Mesenchymal stem cell (in vitro differentiated cells and primary cell): ENCODE measurements at regions not wholly inside any gene's neighbourhood (a gene's known extent, or its start where the extent isn't known, plus 50 kb on each side); places are given as distances from the start of the nearest gene placed in this dataset.

Experiments used
- DNase-seq: peaks from one replicate; pipeline ENCODE4 v3.0.0-alpha.2; 2013
- H2AFZ ChIP-seq: one replicate; pipeline ENCODE4 v1.6.1; 2013; ENCODE audit warnings: low read depth, mild to moderate bottlenecking, control low read depth, inconsistent platforms, low read length, moderate library complexity
- H2AK5ac ChIP-seq: 2 replicates; pipeline ENCODE4 v1.6.1; 2013; ENCODE audit warnings: low read length, moderate library complexity, mild to moderate bottlenecking, inconsistent platforms; ENCODE audit not compliant: severe bottlenecking
- H2BK120ac ChIP-seq: one replicate; pipeline ENCODE4 v1.6.1; 2013; ENCODE audit warnings: low read depth, mild to moderate bottlenecking, inconsistent platforms, low read length, moderate library complexity
- H2BK12ac ChIP-seq, 2 experiments: one replicate each; pipeline ENCODE4 v1.6.1; 2013; ENCODE audit warnings: inconsistent platforms in 2 of 2, low read length in 2 of 2, mild to moderate bottlenecking in 2 of 2, moderate library complexity in 2 of 2, control low read depth in 1 of 2
- H2BK15ac ChIP-seq: one replicate; pipeline ENCODE4 v1.6.1; 2013; ENCODE audit warnings: mild to moderate bottlenecking, low read depth, inconsistent platforms; ENCODE audit not compliant: poor library complexity, severe bottlenecking
- H2BK5ac ChIP-seq: 2 replicates; pipeline ENCODE4 v1.6.1; 2013; ENCODE audit warnings: low read depth, mild to moderate bottlenecking, low read length, control low read depth, inconsistent platforms; ENCODE audit not compliant: poor library complexity, severe bottlenecking
- H3K14ac ChIP-seq, 2 experiments: one replicate each; pipeline ENCODE4 v1.6.1; 2013; ENCODE audit warnings: inconsistent platforms in 2 of 2, low read length in 2 of 2, control low read depth in 1 of 2, mild to moderate bottlenecking in 1 of 2, moderate library complexity in 1 of 2
- H3K18ac ChIP-seq, 2 experiments: one replicate each; pipeline ENCODE4 v1.6.1; 2013; ENCODE audit warnings: inconsistent platforms in 2 of 2, low read length in 2 of 2, control low read depth in 1 of 2, low read depth in 1 of 2, mild to moderate bottlenecking in 1 of 2
- H3K23ac ChIP-seq, 2 experiments: one replicate each; pipeline ENCODE4 v1.6.1; 2013; ENCODE audit warnings: inconsistent platforms in 2 of 2, low read length in 2 of 2, mild to moderate bottlenecking in 2 of 2, moderate library complexity in 2 of 2, control low read depth in 1 of 2
- H3K27ac ChIP-seq: 2 replicates; pipeline ENCODE4 v1.5.1; 2013; ENCODE audit warnings: mild to moderate bottlenecking, moderate library complexity, low read length, control low read depth, inconsistent platforms; ENCODE audit not compliant: poor library complexity, severe bottlenecking
- H3K27me3 ChIP-seq, 2 experiments: 2 replicates each; pipeline versions ENCODE4 v1.6.1 to v1.7.0; 2013; ENCODE audit warnings: low read length in 2 of 2, mild to moderate bottlenecking in 2 of 2, moderate library complexity in 2 of 2, control low read depth in 1 of 2, inconsistent platforms in 1 of 2; ENCODE audit not compliant: control insufficient read depth in 1 of 2, insufficient read depth in 1 of 2
- H3K36me3 ChIP-seq, 2 experiments: 2 replicates each; pipeline versions ENCODE4 v1.6.1 to v1.7.0; 2013; ENCODE audit warnings: low read length in 2 of 2, control low read depth in 1 of 2, inconsistent platforms in 1 of 2, low read depth in 1 of 2, mild to moderate bottlenecking in 1 of 2; ENCODE audit not compliant: insufficient read depth in 2 of 2, control insufficient read depth in 1 of 2
- H3K4ac ChIP-seq, 2 experiments: one replicate each; pipeline ENCODE4 v1.6.1; 2013; ENCODE audit warnings: inconsistent platforms in 2 of 2, low read length in 2 of 2, mild to moderate bottlenecking in 2 of 2, moderate library complexity in 2 of 2, control low read depth in 1 of 2, low read depth in 1 of 2
- H3K4me1 ChIP-seq: 2 replicates; pipeline ENCODE4 v1.6.1; 2013; ENCODE audit warnings: low read depth, low read length, control low read depth; ENCODE audit not compliant: control insufficient read depth, insufficient read depth
- H3K4me2 ChIP-seq: 2 replicates; pipeline ENCODE4 v1.6.1; 2013; ENCODE audit warnings: low read length, mild to moderate bottlenecking, inconsistent platforms; ENCODE audit not compliant: poor library complexity, severe bottlenecking
- H3K4me3 ChIP-seq, 2 experiments: 2 replicates each; pipeline versions ENCODE4 v1.5.1 to v1.7.0; 2013; ENCODE audit warnings: low read length in 2 of 2, mild to moderate bottlenecking in 2 of 2, control low read depth in 1 of 2, low read depth in 1 of 2; ENCODE audit not compliant: insufficient read depth in 1 of 2
- H3K79me1 ChIP-seq: replicated peaks from 2 replicates; pipeline ENCODE4 v1.6.1; 2013; ENCODE audit warnings: mild to moderate bottlenecking, control low read depth, low read length, inconsistent platforms; ENCODE audit not compliant: poor library complexity, severe bottlenecking
- H3K9ac ChIP-seq: 2 replicates; pipeline ENCODE4 v1.7.0; 2013; ENCODE audit warnings: mild to moderate bottlenecking, low read length, moderate library complexity
- H3K9me3 ChIP-seq: 2 replicates; pipeline ENCODE4 v1.7.0; 2013; ENCODE audit warnings: mild to moderate bottlenecking, low read length; ENCODE audit not compliant: control insufficient read depth
- H4K8ac ChIP-seq: one replicate; pipeline ENCODE4 v1.6.1; 2013; ENCODE audit warnings: inconsistent platforms, mild to moderate bottlenecking, low read length, moderate library complexity
- H4K91ac ChIP-seq: one replicate; pipeline ENCODE4 v1.6.1; 2013; ENCODE audit warnings: mild to moderate bottlenecking, low read length, inconsistent platforms
- WGBS: methylation state at CpG from one replicate; pipeline ENCODE4 v1.1.7; 2013; ENCODE audit warnings: mixed read lengths; 5-methylcytosine and 5-hydroxymethylcytosine counted together

DNA sequence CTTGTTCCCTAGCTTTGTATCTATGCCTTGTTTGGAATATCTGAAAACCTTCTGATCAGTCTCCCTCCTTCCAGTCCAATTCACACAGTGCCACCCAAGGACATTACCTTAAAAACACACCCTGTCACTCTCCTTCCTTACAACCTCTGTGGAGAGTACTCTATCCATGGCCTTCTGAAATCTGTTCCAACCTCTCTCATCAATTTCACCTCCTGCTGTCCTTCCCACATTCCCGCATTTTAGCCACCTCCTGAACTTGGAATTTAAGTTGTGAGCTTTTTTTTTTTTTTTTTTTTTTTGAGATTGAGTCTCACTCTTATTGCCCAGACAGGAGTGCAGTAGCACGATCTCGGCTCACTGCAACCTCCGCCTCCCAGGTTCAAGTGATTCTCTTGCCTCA is 824.8 kb downstream of the METTL15 start:
- Histone ChIP-seq H3K27ac (no peak overlapping the region), H3K27me3 (no peaks in the 10 kb centered on the region), H2BK12ac (no peak overlapping the region), H3K14ac (no peak overlapping the region), H2AK5ac (no peak overlapping the region), H3K36me3 (no peaks in the 10 kb centered on the region), H3K9me3 (peaks cover 10% of the 10 kb centered on the region), H4K8ac (no peak overlapping the region), H3K4me2 (no peak overlapping the region), H3K79me1 (no peaks in the 10 kb centered on the region), H3K4me3 (no peak overlapping the region), H2BK15ac (no peak overlapping the region), H3K18ac (no peak overlapping the region), H3K4me1 (no peaks in the 10 kb centered on the region), H3K9ac (no peak overlapping the region), H2AFZ (no peak overlapping the region), H4K91ac (no peak overlapping the region), H3K4ac (no peak overlapping the region), H2BK120ac (no peak overlapping the region), H2BK5ac (no peak overlapping the region), H3K23ac (no peak overlapping the region)
- no peak for DNase-seq
- no CpG with 5 or more reads among the region's 4 CpGs for WGBS

DNA sequence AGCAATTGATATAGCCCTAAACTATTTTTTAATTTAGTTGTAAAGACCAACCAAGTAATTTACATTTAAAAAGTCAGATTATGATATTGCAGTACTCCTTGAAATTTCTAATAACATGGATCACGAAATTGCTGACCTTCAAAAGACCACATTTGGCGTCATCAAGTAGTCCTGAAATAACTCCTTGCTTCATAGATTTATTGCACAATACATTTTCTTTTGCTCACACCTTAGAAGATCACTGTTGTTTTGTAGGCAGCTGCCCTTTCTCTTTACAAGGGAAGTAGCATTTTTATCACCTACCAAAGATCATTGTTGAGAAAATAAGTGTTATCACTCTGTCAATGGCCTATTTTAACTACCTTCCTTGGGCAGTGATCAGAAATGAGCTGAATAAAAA is 815.8 kb downstream of the METTL15 start:
- Histone ChIP-seq H2BK12ac (no peak overlapping the region), H3K79me1 (no peaks in the 10 kb centered on the region), H3K4me2 (no peak overlapping the region), H2AK5ac (no peak overlapping the region), H3K9ac (no peak overlapping the region), H3K36me3 (no peaks in the 10 kb centered on the region), H3K18ac (no peak overlapping the region), H3K4me1 (no peaks in the 10 kb centered on the region), H4K91ac (no peak overlapping the region), H3K27ac (no peak overlapping the region), H3K23ac (no peak overlapping the region), H4K8ac (no peak overlapping the region), H3K4me3 (no peak overlapping the region), H2BK120ac (no peak overlapping the region), H2BK15ac (no peak overlapping the region), H3K9me3 (peaks cover 4% of the 10 kb centered on the region), H3K27me3 (no peaks in the 10 kb centered on the region), H2AFZ (no peak overlapping the region), H2BK5ac (no peak overlapping the region), H3K4ac (no peak overlapping the region), H3K14ac (no peak overlapping the region)
- 91% methylated on average over 2 of the region's 2 CpGs for WGBS
- no peak for DNase-seq

DNA sequence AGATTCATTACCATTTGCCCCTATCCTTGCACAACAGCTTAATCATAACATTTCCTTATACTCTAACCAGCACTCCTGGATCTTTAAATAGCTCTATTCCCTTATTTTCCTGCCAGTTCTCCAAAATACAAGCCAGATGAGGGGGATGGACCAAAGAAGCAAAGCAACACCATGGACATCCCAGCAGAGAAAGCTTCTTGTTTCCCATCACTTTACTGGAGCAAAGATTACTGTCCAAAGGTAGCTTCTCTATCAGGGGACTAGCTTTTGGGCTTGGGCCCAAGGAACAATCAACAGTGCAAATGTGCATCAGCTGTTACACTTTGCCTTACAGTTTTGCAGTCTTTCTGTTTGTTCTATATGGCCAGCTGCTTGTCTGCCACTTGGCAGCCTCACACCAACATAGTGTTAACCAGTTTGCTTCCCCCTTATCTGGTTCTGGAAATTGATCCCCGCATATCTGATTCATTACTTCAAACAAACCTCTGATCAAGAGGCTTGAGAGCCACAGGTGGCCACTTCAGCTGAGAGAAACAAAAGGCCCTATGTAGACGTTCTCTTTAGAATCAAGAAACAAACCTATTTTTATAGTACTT is 814.3 kb downstream of the METTL15 start:
- Histone ChIP-seq H2BK15ac (no peak overlapping the region), H3K18ac (no peak overlapping the region), H3K79me1 (no peaks in the 10 kb centered on the region), H2BK120ac (no peak overlapping the region), H3K4me1 (no peaks in the 10 kb centered on the region), H2BK12ac (no peak overlapping the region), H3K36me3 (no peaks in the 10 kb centered on the region), H4K8ac (no peak overlapping the region), H3K4ac (no peak overlapping the region), H4K91ac (no peak overlapping the region), H3K9ac (no peak overlapping the region), H2AFZ (no peak overlapping the region), H3K4me2 (no peak overlapping the region), H3K4me3 (no peak overlapping the region), H3K27ac (no peak overlapping the region), H3K14ac (no peak overlapping the region), H2AK5ac (no peak overlapping the region), H3K9me3 (no peaks in the 10 kb centered on the region), H3K27me3 (no peaks in the 10 kb centered on the region), H2BK5ac (no peak overlapping the region), H3K23ac (no peak overlapping the region)
- 30% methylated on average over 1 of the region's 2 CpGs for WGBS
- DNase-seq = no peak

DNA sequence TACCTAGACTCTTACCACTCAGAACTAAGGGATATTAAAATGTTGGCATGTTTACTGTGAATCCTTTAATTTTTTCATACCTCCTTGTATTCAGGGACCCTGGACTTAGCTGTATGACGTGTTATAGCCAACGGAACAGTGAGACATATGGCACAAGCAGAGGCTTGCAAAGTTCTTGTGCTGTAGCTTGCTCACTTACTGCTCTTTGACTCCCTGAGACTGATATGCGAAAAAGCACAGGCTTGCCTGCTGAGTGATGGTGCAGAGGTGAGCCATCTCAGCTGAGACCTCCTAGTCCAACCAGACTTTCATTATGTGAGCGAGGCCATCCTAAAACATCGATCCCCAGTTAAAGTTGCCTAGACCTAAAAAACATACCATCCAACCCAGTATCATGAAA is 811.0 kb downstream of the METTL15 start:
- 96% methylated on average over 3 of the region's 5 CpGs for WGBS
- H2BK12ac ChIP-seq = no peak overlapping the region
- H2BK120ac ChIP-seq = no peak overlapping the region
- no peaks in the 10 kb centered on the region for H3K4me1 ChIP-seq
- DNase-seq = no peak
- H3K23ac ChIP-seq = no peak overlapping the region
- H3K27me3 ChIP-seq = no peaks in the 10 kb centered on the region
- H2AK5ac ChIP-seq = no peak overlapping the region
- no peak overlapping the region for H4K8ac ChIP-seq
- H3K4me2 ChIP-seq = no peak overlapping the region
- no peak overlapping the region for H3K27ac ChIP-seq
- no peaks in the 10 kb centered on the region for H3K9me3 ChIP-seq
- no peak overlapping the region for H2AFZ ChIP-seq
- H3K4me3 ChIP-seq = no peak overlapping the region
- no peak overlapping the region for H3K9ac ChIP-seq
- no peak overlapping the region for H3K18ac ChIP-seq
- H4K91ac ChIP-seq = no peak overlapping the region
- no peak overlapping the region for H2BK5ac ChIP-seq
- H3K14ac ChIP-seq = no peak overlapping the region
- no peaks in the 10 kb centered on the region for H3K36me3 ChIP-seq
- H2BK15ac ChIP-seq = no peak overlapping the region
- H3K4ac ChIP-seq = no peak overlapping the region
- H3K79me1 ChIP-seq = no peaks in the 10 kb centered on the region
